Endothelial cell of umbilical vein (primary cell): ENCODE measurements at regions not wholly inside any gene's neighbourhood (a gene's known extent, or its start where the extent isn't known, plus 50 kb on each side); places are given as distances from the start of the nearest gene placed in this dataset.

Experiments used
- BruUV-seq: library from RNA; stranded (reverse); fragments of 400-500 nt; replicated peaks from 2 replicates; lab custom pipeline; 2021; lab: Mats Ljungman, UMichigan
- CTCF ChIA-PET: fragments of 300-600, 350-600 bp; sonication (Branson Sonifier 250); formaldehyde crosslinking; loops from one replicate; lab custom pipeline; 2021; ENCODE audit warnings: antibody characterized with exemption, inconsistent platforms; lab: Charles Lee
- POLR2A ChIA-PET: fragments of 300-600, 350-600 bp; sonication (Branson Sonifier 250); formaldehyde crosslinking; loops from one replicate; lab custom pipeline; 2021; ENCODE audit warnings: antibody characterized with exemption, inconsistent platforms; lab: Charles Lee
- DNase-seq: peaks from one replicate; pipeline ENCODE4 v3.0.0-alpha.2; 2011; ENCODE audit warnings: low read depth, low spot score
- FAIRE-seq: peaks from 2 replicates; lab custom pipeline; 2011; peaks lifted over from hg19 to GRCh38; lab: Jason Lieb, UNC
- H2AFZ ChIP-seq: 2 replicates; pipeline ENCODE4 v1.6.0; 2012; ENCODE audit warnings: low read depth, low read length, control low read depth, inconsistent platforms
- H3K27ac ChIP-seq: 2 replicates; pipeline ENCODE4 v1.5.1; 2011; ENCODE audit warnings: low read depth, mild to moderate bottlenecking, control low read depth, low read length, moderate library complexity; ENCODE audit not compliant: insufficient read depth
- H3K27me3 ChIP-seq, 2 experiments: 2 replicates each; pipeline versions ENCODE4 v1.6.0 to v1.6.1; 2011; ENCODE audit warnings: low read length in 2 of 2, mixed read lengths in 1 of 2; ENCODE audit not compliant: control insufficient read depth in 2 of 2, insufficient read depth in 2 of 2
- H3K36me3 ChIP-seq, 2 experiments: 2 replicates in 1 of 2; 3 replicates in 1 of 2; pipeline ENCODE4 v1.5.1; 2011; ENCODE audit warnings: low read length in 2 of 2, mild to moderate bottlenecking in 1 of 2, moderate library complexity in 1 of 2; ENCODE audit not compliant: control insufficient read depth in 2 of 2, insufficient read depth in 2 of 2; ENCODE audit errors: extremely low read depth in 1 of 2
- H3K4me1 ChIP-seq: 3 replicates; pipeline ENCODE4 v1.5.1; 2011; ENCODE audit warnings: mild to moderate bottlenecking, low read length; ENCODE audit not compliant: control insufficient read depth, insufficient read depth; ENCODE audit errors: extremely low read depth
- H3K4me2 ChIP-seq: 2 replicates; pipeline ENCODE4 v1.6.1; 2011; ENCODE audit warnings: low read length, control low read depth, mixed read lengths; ENCODE audit not compliant: insufficient read depth
- H3K4me3 ChIP-seq, 3 experiments: fragments of 200-600 bp in 1 of 3; sonication (generic), shearing (Covaris generic) in 1 of 3; replicated peaks in 1 of 3; 2 replicates each; pipeline ENCODE4 v1.5.1; 2011 to 2016; ENCODE audit warnings: control low read depth in 3 of 3, low read length in 3 of 3, mild to moderate bottlenecking in 2 of 3, inconsistent platforms in 1 of 3, low read depth in 1 of 3, moderate library complexity in 1 of 3; ENCODE audit not compliant: insufficient read depth in 1 of 3
- H3K79me2 ChIP-seq: 2 replicates; pipeline ENCODE4 v1.6.0; 2012; ENCODE audit warnings: low read length, inconsistent platforms; ENCODE audit not compliant: control insufficient read depth, insufficient read depth
- H3K9ac ChIP-seq: replicated peaks from 2 replicates; pipeline ENCODE3; 2011; ENCODE audit warnings: low read length, control low read depth; ENCODE audit not compliant: insufficient read depth; ENCODE audit errors: extremely low read depth
- H3K9me1 ChIP-seq: replicated peaks from 3 replicates; pipeline ENCODE4 v1.6.0; 2011; ENCODE audit warnings: mild to moderate bottlenecking, low read length; ENCODE audit not compliant: control insufficient read depth, insufficient read depth; ENCODE audit errors: extremely low read depth
- H3K9me3 ChIP-seq: replicated peaks from 2 replicates; pipeline ENCODE4 v1.5.1; 2012; ENCODE audit warnings: low read length, inconsistent platforms; ENCODE audit not compliant: control insufficient read depth, insufficient read depth
- H4K20me1 ChIP-seq: replicated peaks from 2 replicates; pipeline ENCODE3; 2011; ENCODE audit warnings: mild to moderate bottlenecking, low read length; ENCODE audit not compliant: control insufficient read depth, insufficient read depth; ENCODE audit errors: extremely low read depth
- EZH2 ChIP-seq: IDR thresholded peaks from 2 replicates; pipeline ENCODE4 v1.6.1; 2012; ENCODE audit warnings: borderline replicate concordance, low read depth, mild to moderate bottlenecking, moderate library complexity, low read length, inconsistent platforms; ENCODE audit not compliant: severe bottlenecking
- FOS ChIP-seq: IDR thresholded peaks from 2 replicates; pipeline ENCODE4 v1.6.1; 2011; ENCODE audit warnings: mild to moderate bottlenecking, low read length, moderate library complexity, borderline replicate concordance; ENCODE audit not compliant: insufficient read depth
- GATA2 ChIP-seq: IDR thresholded peaks from 2 replicates; pipeline ENCODE4 v1.7.0; 2011; ENCODE audit warnings: low read depth, mild to moderate bottlenecking, moderate library complexity, mixed read lengths, low read length; ENCODE audit not compliant: insufficient read length, insufficient read depth
- JUN ChIP-seq: IDR thresholded peaks from 2 replicates; pipeline ENCODE4 v1.6.1; 2011; ENCODE audit warnings: borderline replicate concordance, low read depth; ENCODE audit not compliant: insufficient read length, insufficient read depth
- MYC ChIP-seq: IDR thresholded peaks from one replicate; pipeline ENCODE4 v1.6.1; 2011; ENCODE audit warnings: mild to moderate bottlenecking, low read depth, low read length
- POLR2A ChIP-seq: IDR thresholded peaks from 2 replicates; pipeline ENCODE4 v1.6.1; 2012; ENCODE audit warnings: low read depth, mild to moderate bottlenecking, control low read depth, low read length
- POLR2AphosphoS5 ChIP-seq: IDR thresholded peaks from 2 replicates; pipeline ENCODE4 v1.6.1; 2012; ENCODE audit warnings: low read depth, mild to moderate bottlenecking, control low read depth, low read length, moderate library complexity; ENCODE audit not compliant: insufficient read depth
- dilution Hi-C: fragments of 300-500 bp; cut with MboI; formaldehyde crosslinking; loops from one replicate; pipeline ENCODE4 v1.15.0; 2019; ENCODE audit warnings: low sequenced_read_pairs; ENCODE audit not compliant: extremely low pct_ligation_motif_present
- intact Hi-C: fragments of 100-400 bp; cut with micrococcal nuclease; formaldehyde crosslinking; loops from one replicate; pipeline ENCODE4 v1.10.0; 2022
- TF ChIP-seq, protein P1 (sequence below): IDR thresholded peaks from 2 replicates; pipeline ENCODE4 v1.6.1; 2011; ENCODE audit not compliant: insufficient read depth, insufficient read length
- TF ChIP-seq, protein P2 (sequence below), 2 donors: IDR thresholded peaks; 1 replicate in 1 of 2; 2 replicates in 1 of 2; pipeline ENCODE4 v1.5.1; 2011; ENCODE audit warnings: low read length in 2 of 2, mild to moderate bottlenecking in 2 of 2, moderate library complexity in 2 of 2, control low read depth in 1 of 2, inconsistent platforms in 1 of 2, low read depth in 1 of 2; ENCODE audit not compliant: insufficient read depth in 1 of 2; ENCODE audit errors: extremely low read depth in 1 of 2

DNA sequence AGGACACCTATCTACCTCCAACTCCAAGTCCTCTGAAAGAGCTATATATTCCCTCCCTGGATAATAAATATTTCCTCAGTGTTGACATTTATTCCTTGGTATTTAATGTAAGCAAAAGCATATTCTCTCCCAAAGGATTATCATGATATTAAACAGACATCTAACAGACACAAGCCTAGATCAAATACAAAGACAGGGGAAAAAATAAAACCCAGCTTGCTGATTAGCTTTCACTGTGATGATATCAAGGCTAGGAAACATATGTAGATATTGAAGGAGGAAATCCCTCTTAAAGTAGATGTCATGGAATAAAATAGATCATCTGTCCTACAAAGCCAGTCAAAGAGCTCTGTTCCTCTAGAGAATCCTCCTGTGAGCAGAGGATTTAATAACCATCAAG lies 95.2 kb downstream of the CRPPA start:
- dilution Hi-C loops, result no loop called here
- Histone ChIP-seq H3K79me2 (no peaks in the 10 kb centered on the region), H3K4me1 (no peaks in the 10 kb centered on the region), H4K20me1 (no peaks in the 10 kb centered on the region), H3K9me1 (no peaks in the 10 kb centered on the region), H3K9ac (no peak overlapping the region), H3K36me3 (no peaks in the 10 kb centered on the region), H2AFZ (no peak overlapping the region), H3K9me3 (no peaks in the 10 kb centered on the region), H3K27ac (no peak overlapping the region), H3K4me2 (no peak overlapping the region), H3K27me3 (no peaks in the 10 kb centered on the region), H3K4me3 (no peak overlapping the region)
- intact Hi-C loops, result no loop called here
- FAIRE-seq (no peak), DNase-seq (no peak)
- CTCF ChIA-PET, result interaction anchor here (1.0 to 1.1 kb wide), 2 partner anchors 20 to 239 kb away, joined by 3 to 4 read pairs; no protein-coding TSS in a partner anchor
- no peak for TF ChIP-seq GATA2
- TF ChIP-seq FOS, result no peak
- TF ChIP-seq, protein P1, sequence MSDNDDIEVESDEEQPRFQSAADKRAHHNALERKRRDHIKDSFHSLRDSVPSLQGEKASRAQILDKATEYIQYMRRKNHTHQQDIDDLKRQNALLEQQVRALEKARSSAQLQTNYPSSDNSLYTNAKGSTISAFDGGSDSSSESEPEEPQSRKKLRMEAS, result no peak
- TF ChIP-seq POLR2A, result no peak
- TF ChIP-seq MYC, result no peak
- TF ChIP-seq JUN, result no peak
- no peak for TF ChIP-seq POLR2AphosphoS5
- TF ChIP-seq, protein P2, sequence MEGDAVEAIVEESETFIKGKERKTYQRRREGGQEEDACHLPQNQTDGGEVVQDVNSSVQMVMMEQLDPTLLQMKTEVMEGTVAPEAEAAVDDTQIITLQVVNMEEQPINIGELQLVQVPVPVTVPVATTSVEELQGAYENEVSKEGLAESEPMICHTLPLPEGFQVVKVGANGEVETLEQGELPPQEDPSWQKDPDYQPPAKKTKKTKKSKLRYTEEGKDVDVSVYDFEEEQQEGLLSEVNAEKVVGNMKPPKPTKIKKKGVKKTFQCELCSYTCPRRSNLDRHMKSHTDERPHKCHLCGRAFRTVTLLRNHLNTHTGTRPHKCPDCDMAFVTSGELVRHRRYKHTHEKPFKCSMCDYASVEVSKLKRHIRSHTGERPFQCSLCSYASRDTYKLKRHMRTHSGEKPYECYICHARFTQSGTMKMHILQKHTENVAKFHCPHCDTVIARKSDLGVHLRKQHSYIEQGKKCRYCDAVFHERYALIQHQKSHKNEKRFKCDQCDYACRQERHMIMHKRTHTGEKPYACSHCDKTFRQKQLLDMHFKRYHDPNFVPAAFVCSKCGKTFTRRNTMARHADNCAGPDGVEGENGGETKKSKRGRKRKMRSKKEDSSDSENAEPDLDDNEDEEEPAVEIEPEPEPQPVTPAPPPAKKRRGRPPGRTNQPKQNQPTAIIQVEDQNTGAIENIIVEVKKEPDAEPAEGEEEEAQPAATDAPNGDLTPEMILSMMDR (IDR thresholded peaks at IDR 0.05; ENCODE audit: extremely low read depth in 1 of 2, insufficient read depth in 1 of 2, low read depth in 1 of 2, low read length in 2 of 2), result no peak
- no peak for TF ChIP-seq EZH2
- POLR2A ChIA-PET, result no interaction called here
- no TSS peak for BruUV-seq
